ENCODE measurements at regions not wholly inside any gene's neighbourhood (a gene's known extent, or its start where the extent isn't known, plus 50 kb on each side); places are given as distances from the start of the nearest gene placed in this dataset.

- no peak for TF ChIP-seq CTCF (IDR thresholded peaks at IDR 0.05; ENCODE audit: extremely low read depth, missing control alignments)
- no peak for DNase-seq (ENCODE audit: low spot score)
Observed at GRCh38 chr5:121793791-121794190, 57.9 kb upstream of the FTMT start.

GRCh38 chr5:121795511-121795910 is 56.2 kb upstream of the FTMT start:
- no peak for TF ChIP-seq CTCF (IDR thresholded peaks at IDR 0.05; ENCODE audit: extremely low read depth, missing control alignments)
- DNase-seq (ENCODE audit: low spot score), result no peak

GRCh38 chr5:121797681-121798518 is 53.8 kb upstream of the FTMT start:
- TF ChIP-seq CTCF (IDR thresholded peaks at IDR 0.05; ENCODE audit: extremely low read depth, missing control alignments), result no peak
- DNase-seq (ENCODE audit: low spot score), result no peak

Data from GM20000 (cell line).